Neural cell (in vitro differentiated cells): ENCODE measurements at regions not wholly inside any gene's neighbourhood (a gene's known extent, or its start where the extent isn't known, plus 50 kb on each side); places are given as distances from the start of the nearest gene placed in this dataset.

Experiments
- H2AFZ ChIP-seq: fragments of 200-600, 300-800 bp; sonication (generic), shearing (Covaris generic); 2 replicates; pipeline ENCODE4 v1.6.0; 2014; ENCODE audit warnings: low read depth, mild to moderate bottlenecking, antibody characterized with exemption, low read length, moderate library complexity
- H3F3A ChIP-seq: fragments of 200-600 bp; shearing (Covaris generic); 2 replicates; pipeline ENCODE4 v1.6.1; 2016; ENCODE audit warnings: mild to moderate bottlenecking, moderate library complexity, mixed read lengths, antibody characterized with exemption, low read length; ENCODE audit not compliant: insufficient read depth, poor library complexity, severe bottlenecking
- H3K27ac ChIP-seq: fragments of 200-600, 300-800 bp; sonication (generic), shearing (Covaris generic); 2 replicates; pipeline ENCODE4 v1.5.1; 2014; ENCODE audit warnings: mild to moderate bottlenecking, low read length, moderate library complexity
- H3K27me3 ChIP-seq: fragments of 300-800, 200-600 bp; sonication (generic), shearing (Covaris generic); 2 replicates; pipeline ENCODE4 v1.6.0; 2014; ENCODE audit warnings: mild to moderate bottlenecking, low read depth, low read length, moderate library complexity; ENCODE audit not compliant: insufficient read depth
- H3K36me3 ChIP-seq: fragments of 300-800, 200-600 bp; sonication (generic), shearing (Covaris generic); 2 replicates; pipeline ENCODE4 v1.5.1; 2014; ENCODE audit warnings: mild to moderate bottlenecking, antibody characterized with exemption, low read length, moderate library complexity; ENCODE audit not compliant: insufficient read depth
- H3K4me2 ChIP-seq: fragments of 300-800, 200-600 bp; sonication (generic), shearing (Covaris generic); 2 replicates; pipeline ENCODE4 v1.6.0; 2014; ENCODE audit warnings: mild to moderate bottlenecking, low read length
- H3K4me3 ChIP-seq: fragments of 300-800, 200-600 bp; sonication (generic), shearing (Covaris generic); 2 replicates; pipeline ENCODE4 v1.5.1; 2014; ENCODE audit warnings: mild to moderate bottlenecking, low read length, moderate library complexity
- H3K79me2 ChIP-seq: fragments of 200-600 bp; shearing (Covaris generic); replicated peaks from 2 replicates; pipeline ENCODE4 v1.6.0; 2014; ENCODE audit warnings: mild to moderate bottlenecking, low read length, moderate library complexity; ENCODE audit not compliant: insufficient read depth
- H3K9ac ChIP-seq: fragments of 300-800, 200-600 bp; sonication (generic), shearing (Covaris generic); 2 replicates; pipeline ENCODE4 v1.6.1; 2016; ENCODE audit warnings: mild to moderate bottlenecking, low read length, mixed read lengths
- H3K9me2 ChIP-seq: fragments of 200-600 bp; shearing (Covaris generic); 2 replicates; pipeline ENCODE4 v1.6.1; 2016; ENCODE audit warnings: mild to moderate bottlenecking, low read length, mixed read lengths; ENCODE audit not compliant: insufficient read depth
- H3K9me3 ChIP-seq: fragments of 200-600, 300-800 bp; sonication (generic), shearing (Covaris generic); 2 replicates; pipeline ENCODE4 v1.6.1; 2016; ENCODE audit warnings: mild to moderate bottlenecking, mixed run types, low read length, moderate library complexity, mixed read lengths
- H4K20me1 ChIP-seq: fragments of 200-600 bp; shearing (Covaris generic); 2 replicates; pipeline ENCODE4 v1.6.1; 2016; ENCODE audit warnings: mild to moderate bottlenecking, mixed run types; ENCODE audit not compliant: insufficient read depth
- CTCF ChIP-seq: fragments of 450-650 bp; IDR thresholded peaks from 2 replicates; pipeline ENCODE4 v1.5.1; 2014; ENCODE audit warnings: antibody characterized with exemption, mild to moderate bottlenecking, moderate library complexity; ENCODE audit not compliant: poor library complexity, severe bottlenecking
- EP300 ChIP-seq: fragments of 450-650 bp; conservative IDR thresholded peaks from 2 replicates; pipeline ENCODE4 v1.6.1; 2014; ENCODE audit warnings: antibody characterized with exemption, mild to moderate bottlenecking, moderate library complexity; ENCODE audit not compliant: poor library complexity, severe bottlenecking
- EZH2 ChIP-seq: fragments of 200-600, 300-800 bp; shearing (Covaris generic), sonication (generic); IDR thresholded peaks from 2 replicates; pipeline ENCODE4 v1.6.1; 2014; ENCODE audit warnings: antibody characterized with exemption, low read length, borderline replicate concordance, mild to moderate bottlenecking; ENCODE audit not compliant: insufficient read depth, poor library complexity, severe bottlenecking
- MXI1 ChIP-seq: fragments of 450-650 bp; conservative IDR thresholded peaks from 2 replicates; pipeline ENCODE4 v1.6.1; 2014; ENCODE audit warnings: antibody characterized with exemption, mild to moderate bottlenecking; ENCODE audit not compliant: poor library complexity, severe bottlenecking
- POLR2AphosphoS5 ChIP-seq: IDR thresholded peaks from 2 replicates; pipeline ENCODE4 v1.6.1; 2012
- RAD21 ChIP-seq: fragments of 450-650 bp; conservative IDR thresholded peaks from 2 replicates; pipeline ENCODE4 v1.6.1; 2014; ENCODE audit warnings: antibody characterized with exemption, mild to moderate bottlenecking, moderate library complexity
- REST ChIP-seq: IDR thresholded peaks from 2 replicates; pipeline ENCODE4 v1.6.1; 2012; ENCODE audit warnings: borderline replicate concordance
- SMC3 ChIP-seq: fragments of 450-650 bp; conservative IDR thresholded peaks from 2 replicates; pipeline ENCODE4 v1.6.1; 2014; ENCODE audit warnings: antibody characterized with exemption, mild to moderate bottlenecking, moderate library complexity; ENCODE audit not compliant: poor library complexity
- TAF1 ChIP-seq: IDR thresholded peaks from 2 replicates; pipeline ENCODE4 v1.6.1; 2012; ENCODE audit warnings: low read depth

GRCh38 chr17:52388941-52389340, 230.4 kb upstream of the CA10 start:
- Histone ChIP-seq H3K9me2 (no peaks in the 10 kb centered on the region), H3K27ac (no peak overlapping the region), H4K20me1 (no peaks in the 10 kb centered on the region), H3K79me2 (no peaks in the 10 kb centered on the region), H3K4me2 (no peak overlapping the region), H3K9ac (no peak overlapping the region), H3K36me3 (no peaks in the 10 kb centered on the region), H2AFZ (no peak overlapping the region), H3K4me3 (no peak overlapping the region), H3K9me3 (no peaks in the 10 kb centered on the region), H3F3A (no peaks in the 10 kb centered on the region), H3K27me3 (no peaks in the 10 kb centered on the region)
- TF ChIP-seq POLR2AphosphoS5 = no peak
- TF ChIP-seq TAF1 = no peak
- no peak for TF ChIP-seq RAD21
- TF ChIP-seq CTCF = no peak
- TF ChIP-seq MXI1 = no peak
- no peak for TF ChIP-seq EZH2
- TF ChIP-seq EP300 = no peak
- TF ChIP-seq REST = no peak
- TF ChIP-seq SMC3 = no peak

- H3K36me3 ChIP-seq = no peaks in the 10 kb centered on the region
Observed at GRCh38 chr17:52384695-52385094, 226.2 kb upstream of the CA10 start.

More at GRCh38 chr17:52384695-52385094, 226.2 kb upstream of the CA10 start:
- H3K9me3 ChIP-seq = no peaks in the 10 kb centered on the region
- H3K9me2 ChIP-seq = no peaks in the 10 kb centered on the region
- no peaks in the 10 kb centered on the region for H3F3A ChIP-seq
- no peaks in the 10 kb centered on the region for H4K20me1 ChIP-seq
- H3K4me2 ChIP-seq = no peak overlapping the region
- no peak overlapping the region for H3K27ac ChIP-seq
- no peak for TF ChIP-seq SMC3
- no peak for TF ChIP-seq EZH2
- H2AFZ ChIP-seq = no peak overlapping the region
- no peak overlapping the region for H3K4me3 ChIP-seq
- no peak overlapping the region for H3K9ac ChIP-seq
- H3K79me2 ChIP-seq = no peaks in the 10 kb centered on the region
- H3K27me3 ChIP-seq = no peaks in the 10 kb centered on the region
